Renal pelvis (tissue), 1 donor: ENCODE measurements at regions not wholly inside any gene's neighbourhood (a gene's known extent, or its start where the extent isn't known, plus 50 kb on each side); places are given as distances from the start of the nearest gene placed in this dataset.
A peak's percentile ranks its signal among the peaks of the same experiment; 100 is the strongest.
"Not testable (repeated sequence)": the region's sequence is repeated elsewhere in the genome, so short reads cannot be mapped to it uniquely, and the experiment has no call there.

Experiments
- DNase-seq: peaks from one replicate; pipeline ENCODE4 v3.0.0-alpha.2; 2013

DNA sequence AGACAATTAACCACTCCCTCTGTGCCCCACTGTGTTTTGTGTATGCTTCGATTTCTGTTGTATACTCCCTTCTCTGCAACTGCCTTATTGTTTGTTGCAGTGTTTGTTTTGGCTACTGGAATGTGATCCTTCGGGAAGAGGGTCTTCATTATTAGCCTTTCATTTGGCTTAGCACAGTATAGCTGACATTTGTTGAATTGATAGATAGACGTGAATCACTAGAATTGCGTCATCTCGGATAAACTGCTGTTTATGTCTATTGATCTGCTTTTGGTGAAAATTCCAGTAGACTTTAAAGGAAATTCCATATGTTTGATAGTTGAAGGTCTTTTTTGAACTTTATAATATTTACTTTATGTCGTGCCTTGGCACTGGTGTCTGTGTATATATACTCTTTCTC, 189.9 kb upstream of the EYA4 start:
- DNase-seq: no peak

GRCh38 chr6:133052465-133052864, 188.7 kb upstream of the EYA4 start:
- no peak for DNase-seq

GRCh38 chr6:133055441-133055966, 185.7 kb upstream of the EYA4 start:
- DNase-seq: no peak

DNA sequence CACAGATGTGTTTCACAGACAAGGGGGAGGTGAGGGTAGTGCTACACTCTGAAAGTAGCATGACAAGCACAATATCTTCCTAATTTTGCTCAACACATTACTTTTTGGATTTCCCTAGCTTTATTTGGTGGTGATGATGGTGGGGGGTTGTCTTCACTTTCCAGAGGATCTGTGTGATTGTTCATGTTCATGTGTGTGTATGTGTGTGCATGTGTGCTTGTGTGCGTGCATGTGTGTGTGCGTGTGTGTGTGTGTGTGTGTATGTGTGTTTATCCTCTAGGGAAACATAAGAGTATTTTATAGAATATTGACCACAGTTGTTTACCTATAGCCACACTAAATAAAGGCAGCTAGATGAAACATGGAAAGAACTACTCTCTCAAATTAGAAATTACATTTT, 183.8 kb upstream of the EYA4 start:
- DNase-seq: no peak

DNA sequence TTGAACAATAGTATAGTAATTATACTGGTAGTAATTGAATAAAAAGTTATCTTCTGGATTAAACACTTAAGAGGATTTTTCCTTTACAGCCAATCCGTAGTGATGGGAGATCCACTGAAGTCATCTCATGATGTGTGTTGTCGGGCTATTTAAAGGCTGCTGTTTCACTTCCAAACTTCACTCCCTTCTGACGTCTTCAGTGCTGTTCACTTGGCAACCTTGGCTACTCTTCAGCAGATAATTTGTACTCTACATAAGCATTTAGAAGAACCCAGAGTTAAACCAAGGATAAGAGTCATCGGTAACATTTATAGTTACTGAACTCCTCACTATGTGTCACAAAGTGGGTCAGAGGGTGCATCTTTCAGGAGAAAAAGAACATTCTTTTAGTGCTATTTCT, 179.1 kb upstream of the EYA4 start:
- DNase-seq: no peak

GRCh38 chr6:133062696-133063306, 178.4 kb upstream of the EYA4 start:
- no peak for DNase-seq

DNA sequence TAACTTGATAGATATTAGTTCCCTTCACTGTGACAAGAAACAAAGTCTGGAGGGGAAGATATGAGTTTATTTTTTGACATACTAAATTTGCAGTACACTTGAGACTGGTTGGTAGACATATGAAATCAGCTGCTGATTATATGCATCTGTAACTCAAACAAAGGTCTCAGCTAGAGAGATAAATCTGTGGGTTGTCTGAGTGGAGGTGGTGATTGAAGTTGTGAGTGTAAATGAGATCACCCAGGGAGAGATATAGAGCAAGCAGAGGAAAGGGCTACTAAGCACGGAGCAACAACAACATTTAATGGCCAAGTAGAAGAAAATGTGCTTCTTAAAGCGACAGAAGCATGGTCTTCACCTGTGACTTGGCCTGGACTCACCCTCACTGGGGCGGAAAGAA, 173.2 kb upstream of the EYA4 start:
- DNase-seq: no peak

DNA sequence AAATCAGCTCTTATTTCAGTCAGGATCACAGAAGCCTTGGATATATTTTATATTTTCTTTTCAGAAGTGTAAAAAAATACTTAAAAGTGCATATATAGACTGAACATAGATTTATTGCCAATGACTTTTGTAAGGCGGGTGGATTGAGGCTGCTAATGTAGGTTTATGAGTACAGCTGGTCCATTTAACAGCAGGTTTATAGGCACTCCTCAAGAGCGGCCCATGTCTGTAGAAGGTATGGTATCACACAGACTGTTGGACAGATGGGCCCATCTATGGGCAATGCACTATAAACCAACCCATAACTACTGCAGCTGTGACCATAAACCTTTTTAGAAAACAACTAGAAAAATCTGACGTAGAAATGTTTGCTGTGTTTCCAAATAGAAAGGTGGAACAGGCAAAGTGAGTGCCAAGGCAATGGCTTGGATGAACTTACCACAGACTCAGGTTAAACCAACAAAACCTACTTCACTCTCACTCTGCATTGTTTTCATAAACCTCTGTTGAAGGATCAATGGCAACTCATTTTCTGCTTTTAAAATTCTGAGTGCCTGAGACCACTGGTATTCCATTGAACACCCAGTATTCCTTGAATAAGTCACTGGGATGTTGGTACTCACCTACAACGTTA, 170.6 kb upstream of the EYA4 start:
- no peak for DNase-seq

DNA sequence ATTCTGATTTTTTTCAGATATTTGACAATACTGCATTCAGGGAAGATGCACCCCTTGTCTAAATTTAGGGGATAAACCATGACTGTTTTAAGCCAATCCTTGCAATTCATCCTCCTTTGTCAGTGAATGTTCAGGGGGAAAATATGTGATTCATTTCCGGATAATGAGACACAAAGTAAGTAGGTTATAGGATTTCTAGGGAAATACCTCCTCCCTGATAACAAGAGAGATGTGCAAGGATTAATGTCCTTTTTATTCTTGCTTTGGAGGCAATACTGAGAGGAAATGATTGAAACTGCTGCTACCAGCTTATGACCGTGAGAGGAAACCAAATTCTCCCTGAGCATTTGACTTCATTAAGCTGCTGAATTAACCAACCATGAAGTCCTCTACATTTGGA, 161.3 kb upstream of the EYA4 start:
- DNase-seq: no peak

GRCh38 chr6:133083248-133083967, 157.7 kb upstream of the EYA4 start:
- DNase-seq: no peak

DNA sequence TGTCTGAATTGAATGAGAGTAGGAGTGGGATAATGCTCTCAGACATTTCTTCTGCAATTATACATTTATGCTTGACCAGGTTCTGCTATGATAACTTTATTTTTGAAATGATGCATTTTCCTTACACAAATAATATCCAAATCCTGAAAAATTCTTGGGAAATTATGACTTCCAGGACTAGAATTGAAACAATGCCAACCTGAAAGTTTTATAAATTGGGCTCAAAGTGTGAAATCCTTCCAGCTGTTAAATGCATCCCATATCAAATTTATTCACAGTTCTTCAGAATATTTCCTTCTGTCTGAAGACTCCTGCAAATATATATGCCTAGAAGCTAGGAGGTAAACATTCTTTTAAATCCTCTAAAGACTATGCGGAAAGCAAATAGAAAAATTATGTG, 155.7 kb upstream of the EYA4 start:
- no peak for DNase-seq

DNA sequence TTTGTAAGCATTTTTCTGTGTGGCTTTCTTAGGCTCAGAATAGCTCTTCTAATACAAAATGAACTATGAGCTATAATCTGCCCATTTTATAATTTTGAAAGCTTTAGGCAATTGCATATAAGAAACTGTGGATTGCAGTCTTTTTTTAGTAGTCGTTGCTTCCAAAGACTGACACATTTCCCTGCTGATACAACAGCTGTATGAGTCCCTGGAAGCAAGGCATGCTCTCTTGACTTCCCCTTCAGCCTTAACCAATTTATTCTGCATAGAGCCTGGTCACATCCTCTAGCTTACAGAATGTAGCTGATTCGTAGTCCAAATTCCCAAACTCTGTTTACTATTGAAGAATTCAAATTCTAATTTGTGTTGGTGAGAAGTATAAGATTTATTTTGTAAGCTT, 155.3 kb upstream of the EYA4 start:
- no peak for DNase-seq

GRCh38 chr6:133088931-133089695, 152.0 kb upstream of the EYA4 start:
- peak; percentile 31 for DNase-seq

DNA sequence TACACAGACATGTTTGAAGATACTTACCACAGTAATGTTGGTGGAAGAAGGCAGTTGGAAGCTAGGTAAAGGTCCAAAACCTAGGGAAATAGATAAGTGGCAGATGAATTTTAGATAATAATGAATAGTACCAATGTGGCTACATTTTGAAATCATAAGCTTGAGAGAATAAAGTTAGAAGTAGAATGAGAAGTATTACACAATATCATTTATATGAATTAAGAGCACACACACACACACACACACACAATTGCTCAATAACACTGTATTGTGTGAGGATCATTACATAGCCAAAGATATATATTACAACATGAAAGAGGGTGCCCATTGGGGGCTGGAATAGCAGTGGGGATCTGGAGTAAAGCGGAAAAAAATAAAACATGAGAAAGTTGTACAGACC, 149.0 kb upstream of the EYA4 start:
- no peak for DNase-seq

GRCh38 chr6:133092771-133093170, 148.4 kb upstream of the EYA4 start:
- no peak for DNase-seq

DNA sequence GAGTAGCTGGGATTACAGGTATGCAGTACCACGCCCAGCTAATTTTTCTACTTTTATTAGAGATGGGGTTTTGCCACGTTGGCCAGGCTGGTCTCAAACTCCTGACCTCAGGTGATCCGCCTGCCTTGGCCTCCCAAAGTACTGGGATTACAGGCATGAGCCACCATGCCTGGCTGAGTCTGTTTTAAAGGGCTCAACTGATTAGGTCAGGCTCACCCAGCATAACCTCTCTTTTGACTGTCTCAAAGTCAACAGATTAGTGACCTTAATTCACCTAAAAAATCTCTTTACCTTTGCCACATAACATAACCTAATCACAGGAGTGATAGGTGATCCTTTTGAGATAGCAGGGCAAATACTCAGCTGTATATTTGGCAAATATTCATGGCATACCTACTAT, 147.9 kb upstream of the EYA4 start:
- not testable (repeated sequence) for DNase-seq

- no peak for DNase-seq
Measured at GRCh38 chr6:133093956-133094355, 147.2 kb upstream of the EYA4 start.

GRCh38 chr6:133097208-133097607, 143.9 kb upstream of the EYA4 start:
- no peak for DNase-seq

- DNase-seq: no peak
Measured at GRCh38 chr6:133099573-133099972, 141.6 kb upstream of the EYA4 start.

DNA sequence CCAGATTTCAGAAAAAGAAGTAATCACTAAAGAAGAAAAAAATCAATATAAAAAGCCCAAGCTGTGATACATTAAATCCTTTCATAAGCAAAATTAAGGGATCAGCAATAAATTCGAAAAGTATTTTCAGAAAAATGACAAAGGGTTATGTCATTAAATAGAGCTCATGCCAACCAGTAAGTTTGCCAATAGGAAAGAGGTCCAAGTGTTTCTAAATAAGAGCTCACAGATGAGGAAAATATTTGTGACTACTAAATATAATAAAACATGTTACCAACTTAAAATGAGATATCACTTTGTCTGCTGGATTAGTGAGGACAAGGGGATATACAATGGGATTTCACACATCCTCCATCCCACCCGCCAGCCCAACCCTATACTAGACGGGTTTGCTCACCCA, 140.3 kb upstream of the EYA4 start:
- DNase-seq: no peak

DNA sequence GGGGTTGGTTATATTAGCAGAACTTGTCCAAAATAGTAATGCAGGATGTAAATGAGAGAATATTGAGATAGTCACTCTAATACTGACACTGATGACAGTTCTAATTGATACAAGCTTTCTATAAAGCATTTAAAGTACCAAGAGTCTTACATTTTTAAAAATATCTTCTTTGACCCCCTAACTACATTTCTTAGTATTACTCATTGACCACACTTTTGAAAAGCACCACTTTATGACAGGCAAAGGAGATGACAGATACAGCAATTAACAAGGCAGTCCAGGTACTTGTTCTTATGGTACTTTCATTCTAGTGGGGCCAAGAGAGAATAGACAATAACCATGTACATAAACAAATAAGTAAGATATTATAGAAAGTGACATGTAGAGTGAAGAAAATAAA, 139.4 kb upstream of the EYA4 start:
- no peak for DNase-seq

DNA sequence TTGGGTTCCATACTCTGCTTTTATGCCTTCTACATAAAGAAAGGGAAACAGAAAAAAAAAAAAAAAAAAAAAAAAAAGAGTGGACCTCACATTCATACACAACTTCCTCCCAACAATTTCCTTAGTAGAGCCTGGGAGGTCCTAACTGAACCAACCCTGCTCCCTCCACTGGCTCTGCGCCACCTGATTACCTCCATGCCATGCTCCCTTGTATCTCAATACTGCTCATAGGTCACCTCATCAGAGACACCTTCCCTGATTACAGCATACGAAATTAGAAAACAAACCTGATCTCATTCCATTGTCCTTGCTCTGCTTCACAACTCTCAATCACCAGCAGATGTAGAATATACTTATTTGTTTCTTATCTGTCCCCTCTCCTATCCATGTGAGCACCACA, 134.2 kb upstream of the EYA4 start:
- no peak for DNase-seq

- DNase-seq: no peak
Measured at GRCh38 chr6:133108419-133108818, 132.7 kb upstream of the EYA4 start.
